ENCODE measurements at regions not wholly inside any gene's neighbourhood (a gene's known extent, or its start where the extent isn't known, plus 50 kb on each side); places are given as distances from the start of the nearest gene placed in this dataset.

- intact Hi-C loops (cut with micrococcal nuclease), result loop anchor here (5.0 kb wide), 4 partner anchors 293 to 842 kb away; no protein-coding TSS in a partner anchor
- Histone ChIP-seq H3K9ac (replicated peaks; ENCODE audit: extremely low read depth, insufficient read depth, low read length) (no peak overlapping the region), H3K27me3 (ENCODE audit: control insufficient read depth in 2 of 2, insufficient read depth in 2 of 2, low read length in 2 of 2) (no peaks in the 10 kb centered on the region), H3K27ac (ENCODE audit: insufficient read depth, low read depth, low read length) (no peak overlapping the region), H2AFZ (ENCODE audit: low read depth, low read length) (no peak overlapping the region), H3K4me3 (replicated peaks in 1 of 3; ENCODE audit: insufficient read depth in 1 of 3, low read depth in 1 of 3, low read length in 3 of 3) (no peak overlapping the region), H3K79me2 (ENCODE audit: control insufficient read depth, insufficient read depth, low read length) (no peaks in the 10 kb centered on the region), H3K36me3 (ENCODE audit: control insufficient read depth in 2 of 2, extremely low read depth in 1 of 2, insufficient read depth in 2 of 2, low read length in 2 of 2) (no peaks in the 10 kb centered on the region), H4K20me1 (replicated peaks; ENCODE audit: control insufficient read depth, extremely low read depth, insufficient read depth, low read length) (no peaks in the 10 kb centered on the region), H3K4me1 (ENCODE audit: control insufficient read depth, extremely low read depth, insufficient read depth, low read length) (peaks cover 63% of the 10 kb centered on the region), H3K9me1 (replicated peaks; ENCODE audit: control insufficient read depth, extremely low read depth, insufficient read depth, low read length) (no peaks in the 10 kb centered on the region), H3K4me2 (ENCODE audit: insufficient read depth, low read length) (no peak overlapping the region), H3K9me3 (replicated peaks; ENCODE audit: control insufficient read depth, insufficient read depth, low read length) (no peaks in the 10 kb centered on the region)
- no peak for TF ChIP-seq FOS (IDR thresholded peaks at IDR 0.05; ENCODE audit: borderline replicate concordance, insufficient read depth, low read length)
- no peak for FAIRE-seq
- CTCF ChIA-PET, result no interaction called here
- DNase-seq (ENCODE audit: low read depth, low spot score), result no peak
- POLR2A ChIA-PET, result no interaction called here
- BruUV-seq (replicated peaks), result no TSS peak
- dilution Hi-C loops (cut with MboI; ENCODE audit: extremely low pct_ligation_motif_present, low sequenced_read_pairs), result no loop called here
Observed at GRCh38 chr5:124654418-124654817, 92.0 kb downstream of the ZNF608 start.

- TF ChIP-seq JUN (IDR thresholded peaks at IDR 0.05; ENCODE audit: borderline replicate concordance, insufficient read depth, insufficient read length, low read depth), result no peak
- TF ChIP-seq MYC (IDR thresholded peaks at IDR 0.05; ENCODE audit: low read depth, low read length), result no peak
- TF ChIP-seq POLR2AphosphoS5 (IDR thresholded peaks at IDR 0.05; ENCODE audit: insufficient read depth, low read depth, low read length), result no peak
- TF ChIP-seq MAX (IDR thresholded peaks at IDR 0.05; ENCODE audit: insufficient read depth, insufficient read length), result no peak
- TF ChIP-seq CTCF (IDR thresholded peaks at IDR 0.05; ENCODE audit: extremely low read depth in 1 of 2, insufficient read depth in 1 of 2, low read depth in 1 of 2, low read length in 2 of 2), result no peak
- no peak for TF ChIP-seq FOS (IDR thresholded peaks at IDR 0.05; ENCODE audit: borderline replicate concordance, insufficient read depth, low read length)
- no peak for TF ChIP-seq GATA2 (IDR thresholded peaks at IDR 0.05; ENCODE audit: insufficient read depth, insufficient read length, low read depth, low read length)
- no peak for TF ChIP-seq EZH2 (IDR thresholded peaks at IDR 0.05; ENCODE audit: borderline replicate concordance, low read depth, low read length, severe bottlenecking)
- TF ChIP-seq POLR2A (IDR thresholded peaks at IDR 0.05; ENCODE audit: low read depth, low read length), result no peak
- Histone ChIP-seq H3K36me3 (ENCODE audit: control insufficient read depth in 2 of 2, extremely low read depth in 1 of 2, insufficient read depth in 2 of 2, low read length in 2 of 2) (peaks cover 0 to 1% of the 10 kb centered on the region in 2 experiments), H4K20me1 (replicated peaks; ENCODE audit: control insufficient read depth, extremely low read depth, insufficient read depth, low read length) (no peaks in the 10 kb centered on the region), H3K9me3 (replicated peaks; ENCODE audit: control insufficient read depth, insufficient read depth, low read length) (no peaks in the 10 kb centered on the region), H3K9ac (replicated peaks; ENCODE audit: extremely low read depth, insufficient read depth, low read length) (no peak overlapping the region), H2AFZ (ENCODE audit: low read depth, low read length) (no peak overlapping the region), H3K27ac (ENCODE audit: insufficient read depth, low read depth, low read length) (no peak overlapping the region), H3K4me1 (ENCODE audit: control insufficient read depth, extremely low read depth, insufficient read depth, low read length) (peaks cover 66% of the 10 kb centered on the region), H3K9me1 (replicated peaks; ENCODE audit: control insufficient read depth, extremely low read depth, insufficient read depth, low read length) (no peaks in the 10 kb centered on the region), H3K27me3 (ENCODE audit: control insufficient read depth in 2 of 2, insufficient read depth in 2 of 2, low read length in 2 of 2) (no peaks in the 10 kb centered on the region), H3K79me2 (ENCODE audit: control insufficient read depth, insufficient read depth, low read length) (no peaks in the 10 kb centered on the region), H3K4me3 (replicated peaks in 1 of 3; ENCODE audit: insufficient read depth in 1 of 3, low read depth in 1 of 3, low read length in 3 of 3) (no peak overlapping the region), H3K4me2 (ENCODE audit: insufficient read depth, low read length) (no peak overlapping the region)
- POLR2A ChIA-PET, result no interaction called here
- dilution Hi-C loops (cut with MboI; ENCODE audit: extremely low pct_ligation_motif_present, low sequenced_read_pairs), result no loop called here
- CTCF ChIA-PET, result no interaction called here
- no peak for FAIRE-seq
- DNase-seq (ENCODE audit: low read depth, low spot score), result no peak
- intact Hi-C loops (cut with micrococcal nuclease), result loop anchor here (5.0 kb wide), 4 partner anchors 294 to 841 kb away; no protein-coding TSS in a partner anchor
- BruUV-seq (replicated peaks), result no TSS peak
Observed at GRCh38 chr5:124653666-124654065, 92.8 kb downstream of the ZNF608 start.

All from endothelial cell of umbilical vein (primary cell).